Right hindlimb (tissue), 1 donor: ENCODE measurements at regions not wholly inside any gene's neighbourhood (a gene's known extent, or its start where the extent isn't known, plus 50 kb on each side); places are given as distances from the start of the nearest gene placed in this dataset.

Experiments used
- DNase-seq: peaks from one replicate; pipeline ENCODE4 v3.0.0-alpha.2; 2018

DNA sequence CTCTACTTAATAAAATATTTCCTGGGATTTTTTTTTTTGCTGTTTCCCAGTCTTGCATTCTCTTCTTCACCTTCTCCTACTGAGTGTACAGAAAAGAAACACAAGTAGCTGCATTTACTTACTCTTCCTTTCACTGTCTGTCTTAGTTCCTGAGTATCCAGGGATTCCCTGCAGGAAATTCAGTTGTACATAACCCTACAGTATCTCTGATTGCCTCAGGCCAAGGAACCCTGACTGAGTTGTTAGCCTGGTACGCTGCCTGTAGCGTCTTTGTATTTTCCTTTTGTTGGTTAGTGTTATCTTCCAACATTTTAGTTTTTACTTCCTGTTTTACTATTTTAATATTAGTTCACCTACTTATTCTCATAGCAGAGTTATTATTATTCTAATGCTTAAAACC lies 142.5 kb upstream of the ROBO1 start:
- DNase-seq, result no peak

DNA sequence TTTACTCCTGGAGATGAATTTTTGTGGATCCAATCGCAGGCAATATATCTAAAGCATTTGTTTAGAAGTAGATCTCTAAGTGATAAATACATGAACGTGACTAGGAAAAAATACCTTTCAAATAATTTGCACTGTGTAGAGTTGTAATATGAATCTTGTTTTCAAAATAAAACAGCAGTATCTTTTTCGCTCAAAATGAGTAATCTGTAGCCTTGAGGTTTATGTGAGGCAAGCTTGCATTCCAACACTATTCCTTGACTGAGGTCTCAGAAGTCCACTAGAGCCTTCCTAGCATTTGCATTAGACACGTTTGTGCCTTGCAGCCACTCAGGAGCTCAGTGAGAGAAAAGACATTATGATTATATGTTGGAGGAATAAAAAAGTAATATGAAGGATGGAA lies 138.3 kb upstream of the ROBO1 start:
- no peak for DNase-seq

DNA sequence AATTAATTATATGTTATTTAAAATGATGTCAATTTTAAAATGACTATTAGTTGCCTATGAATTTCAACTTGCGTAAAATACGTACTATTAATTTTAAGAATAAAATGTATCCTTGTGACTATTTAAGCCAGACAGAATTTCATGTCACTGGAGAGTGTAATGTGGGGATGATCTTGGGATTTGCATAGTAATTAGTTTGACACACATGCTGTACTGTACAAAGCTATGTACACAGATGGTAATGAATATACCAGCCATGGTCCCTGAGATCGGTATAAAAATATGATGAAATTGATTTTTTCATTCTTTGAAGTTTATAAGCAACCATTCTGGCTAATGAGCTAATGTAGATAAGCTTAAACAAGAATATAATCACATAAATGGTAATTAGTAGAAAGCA lies 134.4 kb upstream of the ROBO1 start:
- DNase-seq, result no peak

DNA sequence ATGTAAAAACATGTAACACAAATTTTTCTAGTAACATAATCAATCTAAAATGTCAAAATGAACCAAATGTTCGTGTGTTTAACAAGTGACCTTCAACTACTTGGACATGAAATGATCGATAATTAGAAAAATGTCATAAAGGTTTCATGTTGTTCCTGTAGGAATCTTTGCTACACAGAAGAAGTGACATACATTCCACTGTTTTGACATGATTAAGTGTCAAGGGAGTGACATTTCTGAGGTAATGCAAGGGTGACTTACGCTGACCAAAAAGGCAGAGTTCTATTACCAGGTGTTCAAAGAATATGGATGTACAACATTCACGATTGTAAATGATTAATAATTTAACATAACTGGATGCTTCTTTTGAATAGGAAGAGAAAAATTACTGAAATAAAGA lies 131.1 kb upstream of the ROBO1 start:
- DNase-seq, result no peak

DNA sequence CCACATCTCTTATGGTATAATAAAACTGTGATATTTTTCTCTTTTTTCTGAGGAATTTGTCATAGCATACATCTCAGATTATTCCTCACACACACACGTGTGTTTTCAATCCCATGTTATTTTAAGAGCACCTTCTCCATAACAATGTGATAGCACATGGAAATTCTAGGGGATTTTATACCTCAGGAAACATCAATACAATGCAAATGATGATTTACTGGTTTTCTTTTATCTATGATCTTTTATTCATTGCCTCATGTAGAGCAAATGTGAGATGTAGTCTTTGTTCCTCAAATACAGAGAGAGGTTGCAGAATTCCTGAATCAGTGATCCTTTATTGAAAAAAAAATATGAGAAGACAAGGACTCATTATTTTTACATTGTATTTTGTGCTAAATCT lies 128.3 kb upstream of the ROBO1 start:
- no peak for DNase-seq

DNA sequence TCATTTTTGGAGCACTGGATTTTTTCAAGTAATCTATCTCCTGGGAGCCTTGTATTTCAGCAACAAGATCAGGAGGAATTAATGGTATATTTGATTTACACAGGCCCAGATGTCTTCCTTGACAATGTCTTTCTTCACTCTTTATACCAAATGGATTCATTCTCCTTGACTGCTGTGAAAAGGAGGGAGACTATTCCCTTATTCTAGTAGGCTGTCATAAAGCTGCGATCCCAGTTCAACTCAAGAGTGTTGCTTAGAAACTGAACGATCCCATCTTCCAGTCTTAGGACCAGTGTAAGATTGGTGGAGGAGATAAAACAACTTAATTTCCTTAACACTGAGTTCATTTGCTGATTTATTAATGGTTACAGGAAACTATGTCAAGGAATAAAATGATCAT lies 119.4 kb upstream of the ROBO1 start:
- no peak for DNase-seq

DNA sequence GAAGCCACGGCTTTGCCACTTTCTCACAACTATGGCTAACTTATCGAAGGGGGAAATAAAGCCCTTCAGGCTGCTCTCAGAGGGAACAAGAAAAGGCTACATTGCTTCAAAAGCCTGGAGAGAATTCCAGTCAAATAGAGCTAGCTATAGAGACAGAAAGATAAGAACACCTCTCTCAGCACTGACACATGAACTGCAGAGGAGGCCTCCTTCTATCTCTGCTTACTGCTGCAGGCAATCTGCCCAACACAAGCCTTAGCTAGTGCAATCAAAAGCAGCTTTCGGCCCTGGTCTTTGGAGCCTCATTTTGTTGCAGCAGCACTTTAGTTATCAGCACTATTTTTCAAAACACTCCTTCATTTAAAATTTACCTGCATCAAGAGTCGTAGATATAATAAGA lies 118.4 kb upstream of the ROBO1 start:
- DNase-seq, result no peak

DNA sequence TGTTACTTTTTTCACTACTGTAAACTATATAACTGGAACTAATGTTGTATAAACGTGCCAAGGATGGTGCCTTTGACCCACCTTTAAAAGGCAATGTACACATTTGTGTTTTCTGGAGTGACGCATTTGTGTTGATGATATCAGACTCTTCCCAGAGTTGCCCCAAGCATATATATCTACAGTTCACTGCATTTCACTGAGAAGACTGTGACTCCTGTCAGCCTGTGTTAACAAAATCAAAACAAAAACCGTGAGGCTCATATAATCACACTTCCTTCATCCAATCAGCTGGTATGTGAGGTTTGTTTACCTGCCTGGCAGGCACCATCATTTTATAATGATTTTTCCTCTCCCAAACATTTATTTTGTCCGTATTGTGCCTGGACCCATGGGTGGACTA lies 117.6 kb upstream of the ROBO1 start:
- no peak for DNase-seq

DNA sequence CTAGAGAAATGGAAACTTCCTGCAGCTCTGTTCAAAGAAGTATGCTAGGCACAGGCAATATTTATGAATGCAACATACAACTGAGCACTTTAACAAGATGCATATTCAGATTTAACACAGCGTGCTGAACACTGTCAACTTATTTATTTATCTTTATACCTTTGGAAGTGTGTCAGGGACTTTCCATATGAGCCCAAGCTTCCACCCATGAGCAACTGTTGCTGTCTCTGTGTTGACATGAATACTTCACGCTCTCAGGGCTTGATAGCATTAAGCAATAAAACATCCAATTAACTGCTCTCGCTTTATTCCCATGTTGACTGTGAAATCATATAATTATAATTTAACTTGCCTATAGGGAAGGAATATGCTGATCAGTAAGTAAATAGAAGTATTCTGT lies 116.6 kb upstream of the ROBO1 start:
- no peak for DNase-seq

DNA sequence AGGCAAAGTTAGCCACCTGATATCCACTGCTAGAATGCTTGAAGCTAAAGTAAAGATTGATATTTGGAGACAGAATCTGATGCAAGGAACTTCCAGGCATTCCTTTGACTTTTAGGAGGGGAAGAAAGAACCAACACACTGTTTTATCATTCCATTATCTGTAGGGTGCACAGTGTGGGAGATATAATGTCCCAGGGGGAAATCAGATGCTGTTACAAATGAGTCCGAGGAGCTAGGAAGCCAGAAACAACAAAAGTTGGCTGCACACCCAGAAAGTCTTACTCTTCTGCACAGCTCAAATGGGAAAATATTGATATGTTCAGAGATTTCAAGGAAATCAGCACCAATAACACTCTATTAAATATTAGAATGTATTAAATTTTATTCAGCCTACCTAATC lies 113.6 kb upstream of the ROBO1 start:
- DNase-seq, result no peak

DNA sequence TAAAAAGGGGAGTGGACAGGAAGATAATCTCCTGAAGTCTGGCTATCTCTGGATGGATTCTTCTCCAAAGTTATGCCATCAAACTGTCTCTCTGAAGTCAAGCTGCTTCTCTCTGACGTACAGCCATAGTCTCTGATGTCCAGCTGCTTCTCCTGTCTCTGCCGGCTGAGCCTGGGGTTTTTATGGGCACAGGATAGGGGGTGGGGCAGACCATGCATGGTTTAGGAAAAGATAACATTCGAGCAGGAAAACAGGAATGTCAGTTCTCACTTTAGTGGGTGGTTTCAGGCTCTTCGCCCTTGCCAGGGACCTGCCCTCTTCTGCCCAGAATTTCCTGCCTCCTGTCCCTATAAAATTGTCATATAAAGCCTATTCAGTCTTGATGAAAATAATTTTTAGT lies 110.9 kb upstream of the ROBO1 start:
- no peak for DNase-seq

DNA sequence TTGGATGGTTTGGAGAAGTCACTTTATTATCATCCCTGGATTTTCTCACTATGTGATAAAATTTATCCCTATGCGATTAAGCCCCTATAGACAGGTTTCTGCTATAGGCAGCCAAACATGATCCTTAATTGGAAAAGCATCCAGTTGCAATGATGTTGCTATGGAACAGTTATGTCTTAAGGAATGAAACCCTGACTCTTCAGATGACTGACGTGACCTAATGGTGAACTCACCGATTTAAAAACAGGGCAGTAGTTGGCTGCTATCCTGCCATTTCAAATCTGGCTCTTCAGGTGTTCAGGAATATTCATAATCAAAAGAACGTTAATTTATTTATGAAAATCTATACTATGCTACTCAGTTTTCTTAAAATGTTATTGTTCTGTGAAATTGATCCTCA lies 106.8 kb upstream of the ROBO1 start:
- DNase-seq, result no peak

DNA sequence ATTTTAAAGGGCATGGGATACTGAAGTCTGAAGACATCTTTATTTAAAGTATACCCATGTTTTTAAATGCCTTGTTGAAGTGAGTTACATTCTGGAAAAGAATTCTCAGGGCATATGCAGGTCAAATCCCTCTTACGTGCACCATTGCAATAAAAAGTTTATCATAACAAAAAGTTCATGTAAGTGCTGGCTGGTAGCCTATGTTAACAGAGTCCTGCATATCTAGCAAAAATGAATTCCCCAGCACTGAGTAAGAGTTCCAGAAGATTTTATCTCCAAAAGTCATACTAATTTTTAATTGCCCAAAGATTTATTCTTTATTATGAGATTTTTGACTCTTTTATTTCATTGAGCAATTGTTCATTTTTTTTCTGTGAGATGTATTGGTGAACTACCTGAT lies 104.7 kb upstream of the ROBO1 start:
- no peak for DNase-seq

DNA sequence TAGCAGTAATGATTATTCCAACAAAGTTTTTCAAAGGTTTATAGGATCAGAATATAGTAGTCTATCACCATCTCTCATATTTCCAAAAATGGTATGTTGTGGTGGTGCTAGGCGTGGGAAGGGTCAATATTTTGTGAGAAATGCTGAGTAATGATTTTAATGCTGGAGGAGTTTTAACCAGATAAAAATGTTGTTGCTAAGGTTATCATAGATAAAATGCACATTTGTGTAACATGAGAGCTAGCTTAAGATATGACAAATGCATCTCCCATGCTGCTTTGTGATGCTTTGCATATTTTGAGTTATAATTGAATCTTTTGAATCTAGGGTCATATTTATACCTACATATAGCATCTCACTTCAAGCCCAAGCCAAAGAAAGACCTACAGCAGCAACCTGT lies 103.9 kb upstream of the ROBO1 start:
- DNase-seq, result no peak

DNA sequence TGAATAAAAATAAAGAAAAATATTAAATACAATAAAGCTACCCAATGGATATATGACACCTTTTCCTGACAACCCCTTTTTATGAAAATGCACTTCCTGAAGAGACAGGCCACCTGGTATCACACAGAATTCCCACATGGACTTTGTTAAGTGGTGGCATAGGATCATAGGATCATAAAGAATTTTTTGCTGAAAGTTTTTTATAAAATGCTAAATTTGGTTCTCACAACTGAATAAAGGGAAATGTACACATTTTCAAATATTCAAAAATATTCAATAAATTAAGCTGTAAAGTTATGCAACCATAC lies 102.5 kb upstream of the ROBO1 start:
- no peak for DNase-seq

DNA sequence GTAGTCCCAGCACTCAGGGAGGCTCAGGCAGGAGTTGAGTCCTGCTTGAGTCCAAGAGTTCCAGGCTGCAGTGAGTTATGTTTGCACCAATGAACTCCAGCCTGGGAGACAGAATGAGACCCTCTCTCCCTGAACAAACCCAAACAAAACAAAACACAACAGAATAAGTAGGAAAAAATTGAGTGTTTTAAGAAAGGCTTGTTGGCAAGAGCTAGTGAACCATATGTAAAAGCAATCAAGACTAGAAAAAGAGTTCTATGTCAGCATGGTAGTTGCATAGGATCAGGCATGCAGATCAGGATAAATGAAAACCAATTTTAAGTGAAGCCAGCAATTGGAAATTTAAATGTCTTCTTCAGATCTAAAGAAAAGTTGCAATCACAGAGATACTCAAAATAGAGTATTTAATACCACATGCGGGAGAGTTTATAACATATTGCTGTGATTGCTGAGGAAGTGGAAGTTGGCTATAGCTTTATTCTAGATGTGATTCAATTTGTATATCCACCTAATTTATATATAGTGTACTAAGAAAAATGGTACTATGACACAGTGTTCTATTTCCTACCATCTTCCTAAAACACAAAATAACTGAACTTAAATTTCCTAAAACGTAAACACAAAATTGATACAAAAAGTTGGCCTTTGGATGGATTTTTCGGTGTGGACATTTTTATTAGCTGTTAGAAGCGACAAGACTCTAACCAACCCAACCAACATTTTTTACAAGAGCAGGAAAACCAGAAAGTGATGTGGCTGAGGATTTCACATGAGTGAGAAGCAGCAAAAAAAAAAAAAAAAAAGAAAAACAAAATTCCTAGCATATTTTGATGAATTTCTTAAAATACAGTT lies 101.9 kb upstream of the ROBO1 start:
- DNase-seq, result no peak

DNA sequence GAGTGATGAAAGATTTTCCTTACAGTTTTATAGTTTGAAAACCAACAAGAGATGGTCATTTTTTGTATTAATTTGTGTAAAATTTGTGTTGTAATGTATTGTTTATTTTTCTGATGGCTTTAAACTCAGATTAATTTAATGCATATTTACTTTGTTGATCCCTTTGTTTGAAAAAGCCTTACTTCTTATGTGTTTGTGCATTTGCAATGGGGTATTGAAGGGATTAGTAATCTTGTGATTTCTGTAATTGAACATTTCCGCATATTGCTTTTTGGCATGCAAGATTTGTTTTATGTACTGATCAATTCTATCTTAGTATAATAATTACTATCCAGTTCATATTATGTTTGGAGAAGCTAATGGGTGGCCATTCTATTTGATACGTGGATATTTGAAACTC lies 98.4 kb upstream of the ROBO1 start:
- DNase-seq, result no peak

DNA sequence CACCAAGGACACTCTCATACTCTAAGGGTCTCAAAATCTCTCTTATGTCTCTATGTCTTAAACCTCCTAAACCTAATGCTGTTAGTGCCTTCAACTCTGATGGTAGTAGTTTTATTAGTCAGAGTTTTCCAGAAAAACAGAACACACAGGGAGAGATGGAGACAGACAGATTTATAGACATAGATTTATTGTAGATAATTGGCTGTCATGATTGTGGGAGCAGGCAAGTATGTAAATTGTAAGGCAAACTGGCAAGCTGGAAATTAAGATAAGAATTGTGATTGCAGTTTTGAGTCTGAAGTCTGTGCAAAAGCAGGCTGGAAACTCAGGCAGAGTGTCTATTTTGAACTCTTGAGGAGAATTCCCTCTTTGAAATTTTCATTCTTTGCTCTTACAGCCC lies 96.3 kb upstream of the ROBO1 start:
- no peak for DNase-seq

DNA sequence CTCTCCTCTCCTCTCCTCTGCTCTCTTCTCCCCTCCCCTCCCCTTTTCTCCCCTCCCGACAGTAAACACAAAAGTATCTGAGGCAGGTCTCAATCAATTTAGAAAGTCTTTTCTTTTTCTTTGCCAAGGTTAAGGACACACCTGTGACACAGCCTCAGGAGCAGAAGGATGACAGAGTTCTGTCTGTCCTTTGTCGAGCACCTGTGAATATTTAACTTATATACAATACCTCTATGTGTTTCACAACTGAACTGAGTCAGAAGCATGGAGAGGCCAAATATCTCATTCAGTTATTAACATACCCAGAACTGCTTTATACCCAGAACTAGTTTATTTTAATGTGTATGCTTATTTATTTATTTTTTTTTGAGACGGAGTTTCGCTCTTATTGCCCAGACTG lies 81.1 kb upstream of the ROBO1 start:
- DNase-seq, result no peak

DNA sequence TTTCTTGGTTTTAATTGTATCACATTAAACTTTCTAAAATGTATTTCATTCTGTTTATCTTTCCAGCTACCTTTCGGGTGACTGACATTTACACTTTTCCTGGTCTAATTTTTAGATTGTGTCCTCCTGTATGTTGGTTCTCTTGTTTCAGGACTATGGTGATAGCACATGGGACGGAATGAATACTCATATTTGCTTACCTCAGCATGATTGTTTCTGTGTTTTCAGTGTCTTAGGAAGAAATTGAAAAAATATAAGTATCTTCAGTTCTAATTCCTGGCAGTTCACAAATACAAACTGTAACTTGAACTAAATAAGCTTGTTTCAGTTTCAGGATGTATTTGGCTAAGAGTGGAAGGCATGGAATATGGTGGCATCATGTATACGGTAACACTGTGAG lies 80.1 kb upstream of the ROBO1 start:
- DNase-seq, result no peak

DNA sequence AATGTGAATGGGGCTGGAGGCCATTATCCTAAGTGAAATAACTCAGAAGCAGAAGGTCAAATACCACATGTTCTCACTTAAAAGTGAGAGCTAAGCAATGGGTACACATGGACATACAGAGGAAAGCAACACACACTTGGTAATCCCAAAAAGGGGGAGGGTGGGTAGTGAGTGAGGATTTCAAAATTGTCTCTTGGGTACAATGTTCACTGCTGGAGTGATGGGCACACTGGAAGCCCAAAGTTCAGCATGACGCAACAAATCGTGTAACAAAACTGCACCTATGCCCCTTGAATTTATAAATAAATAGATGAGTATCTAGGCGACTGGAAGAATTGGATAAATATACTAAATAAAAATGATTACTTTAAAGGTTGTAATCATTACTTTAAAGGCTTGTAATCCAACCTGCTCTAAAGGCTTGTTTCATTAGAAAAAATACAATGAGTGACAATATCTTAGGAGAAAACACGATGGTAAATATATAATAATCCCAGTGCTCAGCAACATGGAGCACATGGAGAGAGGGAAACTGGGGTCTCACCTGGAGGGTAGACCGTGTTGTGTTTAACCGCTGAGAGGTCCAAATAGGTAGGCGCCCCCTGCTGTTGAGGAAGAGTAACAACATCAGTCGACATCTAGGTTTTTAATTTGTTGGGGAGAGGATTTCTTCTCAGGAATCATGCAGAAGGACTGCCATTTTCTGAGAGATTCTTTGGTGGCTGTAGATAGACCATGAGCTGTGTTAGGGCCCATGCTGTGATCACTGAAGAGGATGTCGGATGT lies 78.5 kb upstream of the ROBO1 start:
- DNase-seq, result no peak

DNA sequence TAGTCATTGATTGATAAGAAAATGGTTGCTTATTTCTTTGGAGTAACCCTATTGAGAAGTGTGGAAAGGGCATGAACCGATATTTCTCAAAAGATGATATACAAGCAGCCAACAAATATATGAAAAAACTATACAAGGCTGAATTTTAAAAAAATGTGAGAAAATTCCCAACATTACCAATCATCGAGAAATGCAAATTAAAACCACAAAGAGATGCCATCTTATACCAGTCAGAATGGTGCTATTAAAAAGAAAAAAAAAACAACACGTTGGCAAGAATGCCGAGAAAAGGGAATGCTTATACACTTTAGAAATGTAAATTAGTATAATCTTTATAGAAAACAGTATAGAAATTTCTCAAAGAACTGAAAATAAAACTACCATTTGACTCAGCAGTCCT lies 77.7 kb upstream of the ROBO1 start:
- no peak for DNase-seq

DNA sequence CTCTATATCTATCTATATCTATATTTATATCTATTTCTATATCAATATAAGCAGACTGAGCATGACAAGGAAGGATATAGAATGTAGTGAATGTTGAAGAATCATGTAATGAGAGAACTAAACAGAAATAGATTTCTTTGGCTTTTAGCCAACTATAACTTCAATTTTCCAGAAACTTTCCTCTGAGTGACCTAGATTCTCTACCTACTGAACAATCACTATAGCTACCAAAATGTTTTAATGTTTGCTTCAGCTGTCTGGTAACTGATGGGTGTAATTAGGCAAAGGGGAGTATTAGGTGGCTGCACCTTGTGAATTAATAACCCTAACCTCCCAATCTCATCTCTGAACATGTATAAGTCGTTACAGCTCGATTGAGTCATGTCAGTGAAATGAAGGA lies 76.4 kb upstream of the ROBO1 start:
- no peak for DNase-seq

DNA sequence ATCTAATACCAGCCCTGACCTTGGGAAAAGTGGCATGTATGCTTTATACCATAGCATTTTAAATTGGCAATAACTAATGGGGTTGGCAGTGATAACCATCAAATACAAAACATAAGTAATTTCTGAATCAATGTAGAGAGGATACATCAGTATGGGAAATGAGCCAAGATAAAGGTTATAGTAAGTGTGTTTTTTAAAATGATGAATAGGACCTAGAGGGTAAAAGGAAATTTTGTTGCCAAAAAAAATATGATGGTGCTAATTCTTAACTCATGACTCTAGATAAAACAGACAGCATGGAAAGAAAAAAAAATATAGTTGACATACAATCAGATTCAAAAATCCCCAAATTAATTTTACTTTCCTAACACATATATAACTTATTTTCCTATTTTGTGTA lies 75.4 kb upstream of the ROBO1 start:
- DNase-seq, result no peak

DNA sequence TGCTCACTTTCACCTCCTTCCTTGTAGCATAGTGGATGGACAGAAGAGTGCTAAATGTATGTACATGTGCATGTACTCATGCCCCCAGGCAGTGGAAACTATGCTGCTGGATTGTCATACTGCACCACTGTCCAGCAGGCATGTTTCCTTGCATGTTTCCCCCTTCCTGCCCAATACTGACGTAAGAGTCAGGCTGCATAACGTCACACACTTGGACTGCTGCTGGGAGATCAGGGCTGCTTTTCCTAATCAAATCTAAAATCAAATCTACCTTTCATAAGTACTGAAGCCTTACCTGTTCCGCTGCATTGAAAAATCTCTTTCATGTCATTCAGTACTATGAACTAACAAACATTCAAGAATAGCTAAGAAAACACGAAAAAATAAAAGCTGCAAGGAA lies 67.9 kb upstream of the ROBO1 start:
- no peak for DNase-seq
